HG02610 (cell line): ENCODE measurements at regions not wholly inside any gene's neighbourhood (a gene's known extent, or its start where the extent isn't known, plus 50 kb on each side); places are given as distances from the start of the nearest gene placed in this dataset.
A peak's percentile ranks its signal among the peaks of the same experiment; 100 is the strongest.

Source experiments
- ATAC-seq: cut with Tn5 transposase; IDR thresholded peaks from one replicate; pipeline ENCODE4 v1.9.1; 2021; ENCODE audit warnings: mild to moderate bottlenecking, moderate library complexity; ENCODE audit not compliant: unreplicated experiment

DNA sequence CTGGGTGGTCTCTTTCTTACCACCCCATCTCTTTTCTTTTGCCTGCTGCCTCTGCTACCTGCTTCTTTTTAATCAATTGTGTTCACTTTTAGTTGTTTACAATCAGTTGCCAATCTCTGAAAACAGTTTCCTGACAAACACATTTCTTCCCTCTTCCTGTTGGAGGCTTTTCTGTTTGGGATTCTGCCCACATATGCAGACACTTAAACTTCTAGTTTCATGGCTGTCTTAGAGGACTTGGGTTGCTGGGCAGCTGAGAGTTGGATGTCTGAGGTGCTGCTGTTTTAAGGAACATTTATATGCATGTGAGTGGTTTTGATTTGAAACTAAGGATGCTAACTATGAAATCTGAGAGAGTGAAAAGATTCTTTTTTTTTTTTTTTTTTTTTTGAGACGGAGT is 112.3 kb upstream of the LIMCH1 start:
- no peak for ATAC-seq

- ATAC-seq: no peak
Observed at GRCh38 chr4:41426539-41426938, 111.4 kb upstream of the LIMCH1 start.

- no peak for ATAC-seq
Observed at GRCh38 chr4:41427306-41427882, 110.6 kb upstream of the LIMCH1 start.

- ATAC-seq: no peak
Observed at GRCh38 chr4:41427931-41428600, 109.9 kb upstream of the LIMCH1 start.

GRCh38 chr4:41428601-41429279 is 109.2 kb upstream of the LIMCH1 start:
- no peak for ATAC-seq

GRCh38 chr4:41429280-41429669 is 108.7 kb upstream of the LIMCH1 start:
- no peak for ATAC-seq

- no peak for ATAC-seq
Observed at GRCh38 chr4:41430792-41431191, 107.2 kb upstream of the LIMCH1 start.

GRCh38 chr4:41431276-41431675 is 106.7 kb upstream of the LIMCH1 start:
- no peak for ATAC-seq

GRCh38 chr4:41432219-41432618 is 105.7 kb upstream of the LIMCH1 start:
- ATAC-seq: no peak

DNA sequence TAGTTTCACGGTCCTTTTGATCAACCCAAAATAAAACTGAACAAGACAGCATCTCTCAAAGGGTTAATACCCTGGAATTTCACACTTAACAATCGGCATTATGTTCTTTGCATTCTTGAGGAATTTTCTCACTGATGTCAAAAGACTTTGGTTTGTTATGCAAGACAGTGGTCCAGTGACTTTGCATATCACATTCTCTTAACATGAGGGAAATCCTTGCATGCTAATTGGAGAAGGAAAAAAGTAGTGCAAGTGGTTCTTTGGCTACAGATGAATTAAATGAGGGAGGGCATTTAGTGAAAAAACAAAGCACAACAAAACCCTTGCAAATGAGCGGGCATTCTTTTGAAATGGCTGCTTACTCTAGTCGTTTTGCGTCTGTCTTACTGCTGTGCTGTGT is 105.1 kb upstream of the LIMCH1 start:
- no peak for ATAC-seq

DNA sequence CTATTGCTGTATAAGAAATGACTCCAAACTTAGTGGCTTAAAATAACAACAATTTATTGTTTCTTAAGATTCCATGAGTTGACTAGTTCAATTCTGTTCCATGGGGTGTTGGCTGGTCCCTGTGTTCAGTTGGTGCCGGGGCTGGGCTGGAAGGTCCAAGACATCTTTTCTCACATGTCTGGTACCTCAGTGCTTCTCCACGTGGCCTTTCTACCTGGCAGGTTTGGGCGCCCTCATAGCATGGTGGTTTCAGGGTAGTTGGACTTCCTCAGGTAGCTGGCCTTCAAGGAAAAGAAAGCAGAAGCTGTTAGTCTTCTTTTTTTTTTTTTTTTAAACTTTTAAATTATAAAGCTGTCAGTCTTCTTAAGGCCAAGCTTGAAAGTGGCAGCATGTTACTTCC is 104.6 kb upstream of the LIMCH1 start:
- ATAC-seq: no peak

DNA sequence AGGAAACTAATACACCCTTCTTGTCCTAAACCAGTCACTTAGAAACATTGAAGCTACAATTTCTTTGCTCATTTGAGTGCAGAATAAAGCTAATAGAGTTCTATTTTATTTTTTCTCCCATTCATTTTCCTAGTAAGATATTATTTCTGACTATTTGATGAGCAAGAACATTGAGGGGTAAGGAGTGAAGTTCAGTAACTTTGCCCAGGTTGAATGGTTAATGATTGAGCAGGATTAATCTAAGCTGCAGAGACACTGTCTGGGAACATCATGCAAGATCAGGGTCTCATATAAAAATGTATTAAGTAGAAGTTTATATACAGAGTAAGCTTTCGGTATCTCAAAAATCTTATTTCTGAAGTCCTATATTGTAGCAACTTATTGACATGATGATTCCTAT is 102.4 kb upstream of the LIMCH1 start:
- no peak for ATAC-seq

- no peak for ATAC-seq
Observed at GRCh38 chr4:41436419-41436818, 101.5 kb upstream of the LIMCH1 start.

- ATAC-seq: peak; percentile 75
Observed at GRCh38 chr4:41437111-41437536, 100.8 kb upstream of the LIMCH1 start.

DNA sequence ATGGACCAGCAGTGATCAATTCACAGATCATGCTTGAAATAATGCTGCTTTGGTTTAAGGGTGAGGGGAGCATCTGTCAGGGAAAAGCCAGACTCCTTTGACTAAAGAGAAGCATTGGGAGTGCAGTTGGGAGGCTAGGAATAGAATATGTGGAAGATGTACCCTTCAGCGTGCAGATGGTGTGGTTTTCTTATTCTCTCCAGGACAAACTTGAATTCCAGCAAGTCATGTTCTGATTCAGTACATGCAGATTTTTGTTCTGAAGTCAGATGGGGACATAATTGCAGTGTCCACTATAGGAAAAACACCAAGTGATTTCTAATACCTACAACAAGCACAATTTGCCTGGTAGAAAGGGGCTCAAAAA is 99.0 kb upstream of the LIMCH1 start:
- no peak for ATAC-seq

- ATAC-seq: no peak
Observed at GRCh38 chr4:41442810-41443209, 95.1 kb upstream of the LIMCH1 start.

DNA sequence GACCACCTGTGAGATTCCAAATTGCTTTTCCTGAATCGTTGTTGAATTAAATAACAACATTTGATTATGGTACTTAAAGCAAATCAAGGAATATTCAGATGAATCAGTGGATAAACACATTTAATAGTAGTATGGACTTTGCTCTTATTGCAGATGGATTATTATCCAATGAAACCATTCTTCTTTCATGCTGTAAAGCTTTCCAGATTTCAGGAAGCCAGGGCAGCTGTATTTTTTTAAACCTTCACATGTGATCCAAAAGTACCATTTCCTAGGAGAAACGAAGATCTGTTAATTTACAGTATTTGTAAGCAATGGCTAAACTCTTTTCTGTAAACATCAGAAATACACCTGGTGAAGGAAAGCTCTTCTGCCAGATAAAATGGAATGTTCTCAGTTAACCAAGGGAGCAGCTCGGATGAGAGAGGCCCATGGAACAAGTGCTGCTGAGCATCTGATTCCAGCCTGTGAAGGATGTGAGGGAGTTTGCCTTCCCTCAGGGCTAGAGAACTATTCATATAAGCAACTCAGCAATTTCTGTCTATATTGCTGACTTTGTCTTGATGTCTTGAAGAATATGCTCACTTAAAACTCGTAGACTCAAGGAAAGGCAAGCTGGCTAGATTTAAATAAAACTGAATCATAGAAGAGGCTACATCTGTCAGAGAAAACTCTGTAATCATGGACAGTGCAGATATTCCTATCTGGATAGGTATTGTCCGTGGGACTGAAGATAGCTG is 94.4 kb upstream of the LIMCH1 start:
- no peak for ATAC-seq

DNA sequence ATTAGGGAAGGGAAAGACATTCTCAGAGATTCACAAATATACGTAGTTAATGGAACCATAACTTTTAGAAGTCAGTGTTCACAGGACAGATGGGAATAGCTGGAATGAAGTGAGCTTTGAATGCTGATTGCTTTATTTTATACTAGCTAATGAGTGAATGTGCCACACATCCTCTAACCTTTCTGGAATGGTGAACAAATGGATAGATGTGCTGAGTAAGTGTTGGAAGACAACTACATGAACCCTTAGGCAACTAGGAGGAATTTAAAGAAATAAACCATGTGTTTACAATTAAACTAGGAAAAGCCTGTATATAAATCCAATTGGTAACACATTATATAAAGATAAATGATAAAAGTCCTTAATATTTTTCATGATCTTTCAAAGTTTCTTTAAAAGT is 91.6 kb upstream of the LIMCH1 start:
- no peak for ATAC-seq

DNA sequence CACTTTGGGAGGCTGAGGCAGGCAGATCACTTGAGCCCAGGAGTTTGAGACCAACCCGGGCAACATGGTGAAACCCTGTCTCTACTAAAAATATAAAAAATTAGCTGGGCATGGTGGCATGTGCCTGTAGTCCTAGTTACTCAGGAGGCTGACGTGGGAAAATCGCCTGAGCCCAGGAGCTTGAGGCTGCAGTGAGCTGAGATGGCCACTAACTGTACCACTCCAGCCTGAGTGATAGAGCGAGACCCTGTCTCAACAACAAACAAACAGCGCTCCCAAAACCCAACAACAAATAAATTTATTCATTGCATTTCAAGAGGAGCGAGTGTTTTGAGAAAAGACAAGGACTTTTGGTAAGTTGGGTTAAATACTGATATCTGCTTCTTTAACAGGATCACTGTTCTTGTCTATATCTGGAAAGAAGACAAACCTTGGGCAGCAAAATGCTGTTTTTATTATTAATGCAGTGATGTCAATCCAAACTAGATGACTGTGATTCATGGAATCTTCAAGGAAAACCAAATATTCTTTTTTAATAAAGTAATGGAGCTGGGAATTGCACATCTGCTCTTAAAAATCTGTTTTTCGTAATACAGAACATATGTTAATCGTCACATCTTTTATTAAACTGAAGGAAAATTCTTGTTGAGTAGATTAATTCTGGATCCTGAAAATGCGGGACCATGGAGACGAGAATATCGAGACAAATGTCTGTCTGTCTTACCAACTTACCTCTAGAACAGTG is 90.8 kb upstream of the LIMCH1 start:
- ATAC-seq: no peak

- ATAC-seq: no peak
Observed at GRCh38 chr4:41448934-41449333, 89.0 kb upstream of the LIMCH1 start.

DNA sequence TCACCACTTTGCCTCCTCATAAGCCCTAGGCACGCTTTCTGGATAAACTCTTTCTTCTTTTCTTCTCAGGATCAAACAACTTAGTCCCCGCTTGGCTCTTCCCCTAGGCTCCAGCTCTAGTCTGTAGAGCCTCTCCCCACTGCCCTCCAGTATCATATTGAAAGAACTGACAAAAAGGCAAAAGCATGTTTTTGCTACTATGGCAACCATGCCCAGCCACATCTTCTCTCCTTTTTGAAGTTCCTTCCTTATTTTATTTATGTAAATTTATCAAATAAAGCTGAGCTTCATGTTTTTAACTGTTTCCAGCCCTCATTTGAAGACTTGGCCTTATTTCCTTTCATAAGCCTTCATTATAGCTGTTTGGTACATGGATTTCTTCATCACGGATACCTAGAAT is 86.0 kb upstream of the LIMCH1 start:
- ATAC-seq: no peak
